COLO829 (cell line): ENCODE measurements at regions not wholly inside any gene's neighbourhood (a gene's known extent, or its start where the extent isn't known, plus 50 kb on each side); places are given as distances from the start of the nearest gene placed in this dataset.

Source experiments
- DNase-seq: peaks from one replicate; pipeline ENCODE4 v3.0.0; 2012; ENCODE audit warnings: low spot score

DNA sequence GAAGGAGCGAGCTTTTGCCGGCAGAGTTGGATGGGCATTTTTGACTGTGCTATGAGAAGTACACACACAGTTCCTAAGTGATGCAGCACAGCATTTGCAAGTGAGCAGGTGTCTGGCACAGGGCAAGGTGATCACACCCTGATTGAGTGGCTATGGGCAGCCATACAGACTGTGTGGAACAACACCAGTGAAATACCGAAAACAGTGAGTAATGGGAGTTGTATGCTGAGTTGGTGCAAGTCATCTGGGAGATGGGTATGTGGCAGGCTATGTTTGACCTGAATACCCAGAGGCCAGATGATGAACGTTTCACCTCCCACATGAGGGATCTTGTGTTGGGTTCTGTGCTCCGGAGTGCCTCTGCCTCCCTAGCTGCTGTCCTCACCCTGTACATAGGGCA is 53.5 kb upstream of the TIPARP start:
- DNase-seq = no peak

- no peak for DNase-seq
These were observed 54.1 kb upstream of the TIPARP start for GRCh38 chr3:156620260-156620659.

DNA sequence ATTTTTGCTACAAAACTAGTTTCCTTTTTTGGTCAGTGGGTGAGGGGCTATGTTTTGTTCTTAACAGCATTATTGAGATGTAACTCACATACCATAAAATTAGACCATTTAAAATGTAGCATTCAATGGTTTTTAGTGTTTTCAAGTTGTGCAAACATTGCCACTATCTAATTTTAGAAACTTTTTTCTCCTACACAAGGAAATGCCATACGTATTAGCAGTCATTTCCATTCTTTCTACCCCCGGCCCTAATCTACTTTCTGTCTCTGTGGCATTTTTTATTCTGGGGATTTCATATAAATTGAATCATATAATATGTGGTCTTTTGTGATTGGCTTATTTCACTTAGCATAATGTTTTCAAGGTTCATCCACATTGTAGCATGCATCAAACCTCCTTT is 55.0 kb upstream of the TIPARP start:
- DNase-seq = no peak

GRCh38 chr3:156617781-156618180 is 56.6 kb upstream of the TIPARP start:
- DNase-seq = no peak

- DNase-seq = no peak
These were observed 57.2 kb upstream of the TIPARP start for GRCh38 chr3:156617145-156617544.

- peak; percentile 67 for DNase-seq
These were observed 58.7 kb upstream of the TIPARP start for GRCh38 chr3:156615592-156616173.

DNA sequence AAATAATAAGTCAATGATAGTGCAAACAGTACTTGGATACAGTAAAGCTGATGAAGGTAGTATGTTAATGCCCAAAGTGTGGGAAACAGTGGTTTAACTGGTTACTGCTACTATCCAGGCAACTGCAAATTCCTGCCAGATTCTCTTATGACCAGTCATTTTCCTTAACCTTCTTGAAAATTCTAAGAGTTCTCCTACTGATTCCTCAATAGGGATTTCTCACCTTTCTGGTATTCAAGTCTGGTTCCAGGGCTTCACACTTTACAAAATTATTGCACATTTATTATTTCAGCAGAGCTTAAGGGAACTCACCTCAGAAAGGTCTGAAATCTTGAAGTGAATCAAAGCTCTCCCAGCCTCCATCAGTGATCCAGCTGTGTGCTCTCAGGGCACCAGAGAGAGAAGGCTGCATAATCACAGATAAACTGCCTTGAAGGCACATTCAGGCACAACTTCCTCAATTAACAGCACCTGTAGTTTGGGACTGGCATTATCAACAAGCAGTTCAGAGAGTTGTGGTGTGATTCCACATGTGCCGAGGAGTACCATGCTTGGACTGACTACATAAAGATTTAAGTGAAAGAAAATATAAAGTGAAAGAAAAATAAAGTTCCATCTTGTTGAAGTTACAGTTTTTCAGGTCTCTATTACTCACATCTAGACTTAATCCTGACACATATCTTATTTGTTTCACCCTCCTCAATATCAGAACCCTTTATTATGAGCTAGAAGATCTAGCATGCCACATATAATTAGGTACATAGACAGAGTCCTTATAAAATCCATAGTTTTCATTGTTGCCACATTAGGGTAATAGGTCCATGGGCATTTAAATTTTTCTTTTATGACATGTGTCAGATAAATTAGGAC is 59.5 kb upstream of the TIPARP start:
- DNase-seq = no peak

DNA sequence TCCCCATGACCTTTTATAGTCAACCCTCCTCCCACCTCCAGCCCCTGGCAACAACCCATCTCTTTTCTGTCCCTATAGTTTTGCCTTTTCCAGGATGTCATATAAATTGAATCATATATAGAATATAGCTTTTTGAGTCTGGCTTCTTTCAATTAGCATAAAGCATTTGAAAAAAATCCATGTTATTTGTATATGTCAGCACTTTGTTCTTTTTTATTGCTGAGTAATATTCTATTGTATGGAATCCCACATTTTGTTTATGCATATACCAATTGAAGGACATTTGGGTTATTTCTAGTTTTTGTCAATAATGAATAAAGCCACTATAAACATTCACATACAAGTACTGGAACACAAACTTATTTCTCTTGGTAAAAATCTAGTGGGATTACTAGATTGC is 58.0 kb upstream of the SSR3 start:
- no peak for DNase-seq

DNA sequence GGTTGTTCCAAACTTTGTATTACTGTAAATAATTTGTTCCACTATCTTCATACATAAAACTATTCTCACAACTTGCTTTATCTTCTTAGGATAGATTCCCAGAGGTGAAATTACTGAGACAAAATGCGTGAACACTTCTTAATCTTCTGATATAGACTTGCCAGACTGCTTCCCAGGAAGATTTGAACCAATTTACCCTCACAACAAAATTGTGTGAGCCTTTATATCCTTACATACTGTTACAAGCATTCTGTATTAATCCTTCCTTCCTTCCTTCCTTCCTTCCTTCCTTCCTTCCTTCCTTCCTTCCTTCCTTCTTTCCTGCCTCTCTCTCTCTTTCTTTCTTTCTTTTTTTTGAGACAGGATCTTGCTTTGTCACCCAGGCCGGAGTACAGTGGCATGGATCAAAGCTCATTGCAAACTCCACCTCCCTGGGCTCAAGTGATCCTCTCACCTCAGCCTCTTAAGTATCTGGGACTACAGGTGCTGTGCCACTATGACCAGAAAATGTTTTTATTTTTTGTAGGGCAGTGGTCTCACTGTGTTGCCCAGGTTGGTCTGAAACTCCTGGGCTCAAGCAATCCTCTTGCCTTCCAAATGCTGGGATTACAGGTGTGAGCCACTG is 57.1 kb upstream of the SSR3 start:
- no peak for DNase-seq

GRCh38 chr3:156610154-156610553 is 55.2 kb upstream of the SSR3 start:
- DNase-seq = no peak

DNA sequence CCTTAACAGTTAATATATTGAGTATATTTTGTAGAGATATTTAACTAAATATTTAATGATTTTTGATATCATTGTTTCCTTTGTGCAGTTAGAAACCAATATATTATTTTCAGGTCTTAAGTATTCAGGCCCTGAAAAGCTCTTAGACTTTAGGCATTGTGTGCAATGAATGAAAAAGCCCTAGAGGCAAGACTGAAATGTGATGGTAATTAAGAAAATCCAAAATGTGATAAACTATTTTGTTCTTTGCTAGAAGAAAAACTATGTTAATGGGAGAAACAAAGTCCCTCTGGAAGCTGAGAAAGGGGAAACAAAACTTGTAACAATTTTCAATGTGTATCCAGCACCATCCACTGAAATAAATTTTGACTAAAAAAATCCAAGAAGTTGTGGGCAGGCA is 54.6 kb upstream of the SSR3 start:
- no peak for DNase-seq

DNA sequence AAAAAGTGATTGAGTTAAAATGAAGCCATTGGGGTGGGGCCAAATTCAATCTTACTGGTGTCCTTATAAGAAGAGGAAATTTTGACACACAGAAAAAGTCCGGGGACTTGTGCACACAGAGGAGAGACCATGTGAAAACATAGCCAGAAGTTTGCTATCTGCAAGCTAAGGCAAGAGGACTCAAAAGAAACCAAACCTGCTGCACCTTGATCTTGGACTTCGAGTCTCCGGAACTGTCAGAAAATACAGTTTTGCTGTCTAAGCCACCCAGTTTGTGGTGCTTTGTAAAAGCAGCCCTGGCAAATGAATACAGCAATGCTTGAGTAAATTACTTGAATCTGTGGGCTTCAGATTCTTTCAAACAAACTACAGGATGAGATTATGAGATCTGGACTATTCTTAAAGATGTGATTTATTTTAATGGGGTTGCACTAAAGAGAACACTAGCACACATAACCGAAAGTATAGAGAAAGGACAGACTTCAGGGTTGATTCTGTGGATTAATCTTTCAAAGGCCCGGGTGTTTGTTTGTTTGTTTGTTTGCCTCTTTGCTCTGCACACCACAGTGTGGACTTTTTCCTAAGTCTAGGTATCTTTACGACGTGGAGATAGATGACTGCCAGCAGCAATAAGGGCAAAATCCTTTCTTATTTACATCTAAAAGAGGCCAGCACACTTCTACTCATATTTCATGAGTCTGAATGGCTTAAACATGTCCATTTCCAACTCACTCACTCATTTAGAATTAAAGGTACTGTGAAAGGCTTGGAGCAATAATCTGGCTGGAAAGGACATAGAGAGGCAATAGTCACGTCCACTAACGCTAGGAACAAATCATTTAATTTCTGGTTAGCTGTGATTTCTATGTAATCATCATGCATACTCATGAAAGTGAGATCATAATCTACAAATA is 53.9 kb upstream of the SSR3 start:
- no peak for DNase-seq

- DNase-seq = no peak
These were observed 51.8 kb upstream of the SSR3 start for GRCh38 chr3:156606729-156607128.

DNA sequence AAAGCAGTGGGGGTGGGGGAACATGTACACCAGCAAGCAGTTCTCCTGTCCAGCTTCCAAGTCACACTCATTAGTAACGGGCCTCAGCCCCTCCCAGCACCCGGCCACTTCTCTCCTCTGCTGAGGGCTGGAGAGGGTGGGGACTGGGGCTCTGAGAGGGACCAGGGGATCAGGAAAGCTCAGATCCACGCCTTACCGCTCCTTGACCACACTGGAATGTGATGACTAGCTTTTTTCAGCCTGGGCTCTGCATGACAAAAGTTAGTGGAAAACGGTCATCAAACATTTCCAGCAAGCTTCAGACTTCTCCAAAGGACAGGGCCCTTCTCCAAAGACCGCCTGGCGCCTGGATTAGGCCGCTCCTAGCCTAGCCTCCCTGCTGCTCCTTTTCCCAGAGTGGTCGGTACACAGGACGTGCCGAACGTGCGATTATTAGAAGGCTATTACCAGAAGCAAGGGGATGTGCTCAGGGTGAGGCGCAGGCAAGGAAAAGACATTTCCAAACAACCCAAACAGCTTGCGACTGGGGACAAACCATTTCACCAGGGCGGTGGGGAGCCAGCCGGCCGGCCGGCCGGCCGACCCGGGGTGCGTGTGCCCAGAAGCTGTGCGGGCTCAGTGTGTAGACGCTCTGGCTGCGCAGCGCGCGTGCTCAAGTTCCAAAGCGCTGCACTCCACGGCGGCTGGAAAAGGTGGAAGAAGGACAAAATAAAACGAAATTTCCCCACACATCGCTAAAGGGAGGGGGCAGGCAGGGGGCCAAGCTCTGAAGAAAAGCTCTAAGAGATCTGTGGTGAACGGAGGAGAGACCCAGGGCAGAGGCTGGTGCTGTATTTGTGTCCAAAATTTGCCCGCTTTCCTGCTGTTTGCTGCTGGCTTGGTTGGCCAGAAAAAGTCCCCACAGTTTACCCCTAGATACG is 51.0 kb upstream of the SSR3 start:
- no peak for DNase-seq

GRCh38 chr3:156604642-156605144 is 49.8 kb upstream of the SSR3 start:
- DNase-seq = no peak
